Skeletal muscle satellite cell (primary cell): ENCODE measurements at regions not wholly inside any gene's neighbourhood (a gene's known extent, or its start where the extent isn't known, plus 50 kb on each side); places are given as distances from the start of the nearest gene placed in this dataset.

ENCODE experiments used
- H3K27me3 ChIP-seq: 2 replicates; pipeline ENCODE4 v1.7.0; 2013; ENCODE audit warnings: low read length; ENCODE audit not compliant: control insufficient read depth, insufficient read depth
- H3K36me3 ChIP-seq: 2 replicates; pipeline ENCODE4 v1.7.0; 2013; ENCODE audit warnings: mild to moderate bottlenecking, control low read depth, low read length; ENCODE audit not compliant: insufficient read depth
- H3K4me1 ChIP-seq: 2 replicates; pipeline ENCODE4 v1.7.0; 2013; ENCODE audit warnings: low read length; ENCODE audit not compliant: control insufficient read depth, insufficient read depth
- H3K4me2 ChIP-seq: 2 replicates; pipeline ENCODE4 v1.7.0; 2013; ENCODE audit warnings: mild to moderate bottlenecking, low read length
- H3K4me3 ChIP-seq: 2 replicates; pipeline ENCODE4 v1.7.0; 2013; ENCODE audit warnings: low read length
- H3K9ac ChIP-seq: 2 replicates; pipeline ENCODE4 v1.7.0; 2013; ENCODE audit warnings: mild to moderate bottlenecking, low read depth, low read length, moderate library complexity
- H3K9me3 ChIP-seq: replicated peaks from 2 replicates; pipeline ENCODE4 v1.7.0; 2013; ENCODE audit warnings: mild to moderate bottlenecking, control low read depth, low read length

GRCh38 chr9:26166537-26166936 lies 488.3 kb upstream of the TUSC1 start:
- Histone ChIP-seq H3K9ac (no peak overlapping the region), H3K4me1 (peaks cover 11% of the 10 kb centered on the region)

GRCh38 chr9:26165426-26165825 lies 487.2 kb upstream of the TUSC1 start:
- Histone ChIP-seq H3K27me3 (no peaks in the 10 kb centered on the region), H3K9me3 (no peaks in the 10 kb centered on the region), H3K4me2 (no peak overlapping the region), H3K4me3 (no peak overlapping the region), H3K9ac (no peak overlapping the region), H3K36me3 (no peaks in the 10 kb centered on the region), H3K4me1 (peaks cover 10% of the 10 kb centered on the region)

More at GRCh38 chr9:26166537-26166936, 488.3 kb upstream of the TUSC1 start:
- H3K4me2 ChIP-seq: no peak overlapping the region
- H3K27me3 ChIP-seq: no peaks in the 10 kb centered on the region
- H3K4me3 ChIP-seq: no peak overlapping the region
- H3K9me3 ChIP-seq: no peaks in the 10 kb centered on the region
- H3K36me3 ChIP-seq: no peaks in the 10 kb centered on the region

- no peak overlapping the region for H3K4me3 ChIP-seq
- no peak overlapping the region for H3K4me2 ChIP-seq
- H3K9ac ChIP-seq: no peak overlapping the region
- H3K9me3 ChIP-seq: no peaks in the 10 kb centered on the region
- H3K4me1 ChIP-seq: no peaks in the 10 kb centered on the region
- H3K27me3 ChIP-seq: no peaks in the 10 kb centered on the region
- no peaks in the 10 kb centered on the region for H3K36me3 ChIP-seq
Measured at GRCh38 chr9:26163931-26164330, 485.7 kb upstream of the TUSC1 start.

- H3K9me3 ChIP-seq: no peaks in the 10 kb centered on the region
- H3K4me1 ChIP-seq: no peaks in the 10 kb centered on the region
- no peaks in the 10 kb centered on the region for H3K36me3 ChIP-seq
- H3K4me2 ChIP-seq: no peak overlapping the region
- no peaks in the 10 kb centered on the region for H3K27me3 ChIP-seq
- H3K9ac ChIP-seq: no peak overlapping the region
- H3K4me3 ChIP-seq: no peak overlapping the region
Measured at GRCh38 chr9:26159575-26160392, 481.5 kb upstream of the TUSC1 start.

GRCh38 chr9:26158631-26159150 lies 480.4 kb upstream of the TUSC1 start:
- Histone ChIP-seq H3K9me3 (no peaks in the 10 kb centered on the region), H3K36me3 (no peaks in the 10 kb centered on the region), H3K27me3 (no peaks in the 10 kb centered on the region), H3K4me2 (no peak overlapping the region), H3K4me3 (no peak overlapping the region), H3K9ac (no peak overlapping the region), H3K4me1 (no peaks in the 10 kb centered on the region)

GRCh38 chr9:26157411-26157810 lies 479.2 kb upstream of the TUSC1 start:
- Histone ChIP-seq H3K27me3 (no peaks in the 10 kb centered on the region), H3K9ac (no peak overlapping the region), H3K4me2 (no peak overlapping the region), H3K4me3 (no peak overlapping the region), H3K9me3 (no peaks in the 10 kb centered on the region), H3K36me3 (no peaks in the 10 kb centered on the region), H3K4me1 (no peaks in the 10 kb centered on the region)

- Histone ChIP-seq H3K36me3 (no peaks in the 10 kb centered on the region), H3K27me3 (no peaks in the 10 kb centered on the region), H3K9ac (no peak overlapping the region), H3K4me2 (no peak overlapping the region), H3K4me1 (no peaks in the 10 kb centered on the region), H3K9me3 (no peaks in the 10 kb centered on the region), H3K4me3 (no peak overlapping the region)
Measured at GRCh38 chr9:26152350-26152749, 474.1 kb upstream of the TUSC1 start.

- Histone ChIP-seq H3K4me3 (no peak overlapping the region), H3K9ac (no peak overlapping the region), H3K9me3 (no peaks in the 10 kb centered on the region), H3K4me1 (no peaks in the 10 kb centered on the region), H3K27me3 (no peaks in the 10 kb centered on the region), H3K36me3 (no peaks in the 10 kb centered on the region), H3K4me2 (no peak overlapping the region)
Measured at GRCh38 chr9:26148128-26148527, 469.9 kb upstream of the TUSC1 start.

GRCh38 chr9:26145938-26146337 lies 467.7 kb upstream of the TUSC1 start:
- Histone ChIP-seq H3K27me3 (no peaks in the 10 kb centered on the region), H3K4me3 (no peak overlapping the region), H3K36me3 (no peaks in the 10 kb centered on the region), H3K4me1 (no peaks in the 10 kb centered on the region), H3K4me2 (no peak overlapping the region), H3K9ac (no peak overlapping the region), H3K9me3 (no peaks in the 10 kb centered on the region)

GRCh38 chr9:26142631-26143030 lies 464.4 kb upstream of the TUSC1 start:
- Histone ChIP-seq H3K27me3 (no peaks in the 10 kb centered on the region), H3K4me1 (no peaks in the 10 kb centered on the region), H3K9ac (no peak overlapping the region), H3K4me3 (no peak overlapping the region), H3K9me3 (no peaks in the 10 kb centered on the region), H3K4me2 (no peak overlapping the region), H3K36me3 (no peaks in the 10 kb centered on the region)

GRCh38 chr9:26142201-26142600 lies 464.0 kb upstream of the TUSC1 start:
- Histone ChIP-seq H3K9me3 (no peaks in the 10 kb centered on the region), H3K4me3 (no peak overlapping the region), H3K9ac (no peak overlapping the region), H3K27me3 (no peaks in the 10 kb centered on the region), H3K4me2 (no peak overlapping the region), H3K36me3 (no peaks in the 10 kb centered on the region), H3K4me1 (no peaks in the 10 kb centered on the region)

- Histone ChIP-seq H3K9ac (no peak overlapping the region), H3K4me3 (no peak overlapping the region), H3K4me2 (no peak overlapping the region), H3K27me3 (no peaks in the 10 kb centered on the region), H3K36me3 (no peaks in the 10 kb centered on the region), H3K9me3 (no peaks in the 10 kb centered on the region), H3K4me1 (peaks cover 9% of the 10 kb centered on the region)
Measured at GRCh38 chr9:26133537-26133936, 455.3 kb upstream of the TUSC1 start.
